GM06990 (cell line): ENCODE measurements at regions not wholly inside any gene's neighbourhood (a gene's known extent, or its start where the extent isn't known, plus 50 kb on each side); places are given as distances from the start of the nearest gene placed in this dataset.
"Not testable (repeated sequence)": the region's sequence is repeated elsewhere in the genome, so short reads cannot be mapped to it uniquely, and the experiment has no call there.

Source experiments
- DNase-seq: peaks from one replicate; pipeline ENCODE4 v3.0.0-alpha.2; 2011; ENCODE audit not compliant: insufficient read length; ENCODE audit errors: extremely low read depth
- H3K27me3 ChIP-seq: replicated peaks from 2 replicates; pipeline ENCODE4 v1.6.0; 2011; ENCODE audit warnings: low read length; ENCODE audit not compliant: control insufficient read depth, insufficient read depth
- H3K36me3 ChIP-seq: 2 replicates; pipeline ENCODE4 v1.5.1; 2011; ENCODE audit warnings: low read length; ENCODE audit not compliant: control insufficient read depth, insufficient read depth
- H3K4me3 ChIP-seq: replicated peaks from 2 replicates; pipeline ENCODE4 v1.5.1; 2011; ENCODE audit warnings: low read depth, mild to moderate bottlenecking, control low read depth, low read length
- CTCF ChIP-seq: IDR thresholded peaks from 2 replicates; pipeline ENCODE4 v1.5.1; 2011; ENCODE audit warnings: low read length, control low read depth, mild to moderate bottlenecking, inconsistent platforms; ENCODE audit not compliant: insufficient read depth, poor library complexity, severe bottlenecking

- Histone ChIP-seq H3K27me3 (no peaks in the 10 kb centered on the region), H3K4me3 (no peak overlapping the region), H3K36me3 (no peaks in the 10 kb centered on the region)
- TF ChIP-seq CTCF: no peak
- DNase-seq: no peak
Measured at GRCh38 chr7:131051304-131051703, 276.4 kb upstream of the MKLN1 start.

- DNase-seq: no peak
- Histone ChIP-seq H3K4me3 (no peak overlapping the region), H3K27me3 (no peaks in the 10 kb centered on the region), H3K36me3 (no peaks in the 10 kb centered on the region)
- no peak for TF ChIP-seq CTCF
Measured at GRCh38 chr7:131052285-131052904, 275.3 kb upstream of the MKLN1 start.

- Histone ChIP-seq H3K27me3 (no peaks in the 10 kb centered on the region), H3K4me3 (no peak overlapping the region), H3K36me3 (no peaks in the 10 kb centered on the region)
- TF ChIP-seq CTCF: no peak
- DNase-seq: no peak
Measured at GRCh38 chr7:131056007-131056406, 271.7 kb upstream of the MKLN1 start.

GRCh38 chr7:131057015-131057793, 270.5 kb upstream of the MKLN1 start:
- no peak for DNase-seq

GRCh38 chr7:131057794-131058070, 269.9 kb upstream of the MKLN1 start:
- DNase-seq: no peak
- H3K36me3 ChIP-seq: no peaks in the 10 kb centered on the region
- TF ChIP-seq CTCF: no peak
- H3K4me3 ChIP-seq: no peak overlapping the region
- H3K27me3 ChIP-seq: no peaks in the 10 kb centered on the region

More at GRCh38 chr7:131057015-131057793, 270.5 kb upstream of the MKLN1 start:
- H3K36me3 ChIP-seq: no peaks in the 10 kb centered on the region
- no peak overlapping the region for H3K4me3 ChIP-seq
- H3K27me3 ChIP-seq: no peaks in the 10 kb centered on the region
- TF ChIP-seq CTCF: no peak

- not testable (repeated sequence) for H3K27me3 ChIP-seq, DNase-seq, H3K36me3 ChIP-seq, H3K4me3 ChIP-seq
Measured at GRCh38 chr7:131058561-131059288, 269.0 kb upstream of the MKLN1 start.

GRCh38 chr7:131059401-131059800, 268.3 kb upstream of the MKLN1 start:
- not testable (repeated sequence) for H3K4me3 ChIP-seq, H3K36me3 ChIP-seq, H3K27me3 ChIP-seq, DNase-seq
